ENCODE measurements at regions not wholly inside any gene's neighbourhood (a gene's known extent, or its start where the extent isn't known, plus 50 kb on each side); places are given as distances from the start of the nearest gene placed in this dataset.

DNA sequence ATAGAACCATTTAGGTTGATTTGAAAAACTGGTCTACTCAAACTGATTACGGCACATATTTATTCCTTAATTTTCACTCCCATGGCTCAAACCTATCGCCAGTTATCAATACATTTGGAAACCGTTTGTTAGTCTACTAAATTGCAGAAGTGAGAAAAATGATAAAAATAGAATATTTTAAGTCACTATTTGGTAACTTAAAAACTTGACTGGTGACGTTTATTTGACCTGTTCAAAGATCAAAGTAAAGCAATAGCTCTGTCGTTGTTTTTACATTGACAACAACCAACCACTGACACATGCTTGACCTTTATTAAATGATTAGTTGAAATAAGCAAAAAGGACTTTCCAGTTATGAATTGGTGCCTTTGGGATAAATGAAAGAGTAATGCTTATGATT is 402.9 kb upstream of the MAP3K7 start:
- DNase-seq (ENCODE audit: low read depth in 4 of 4, low spot score in 3 of 4): no peak

DNA sequence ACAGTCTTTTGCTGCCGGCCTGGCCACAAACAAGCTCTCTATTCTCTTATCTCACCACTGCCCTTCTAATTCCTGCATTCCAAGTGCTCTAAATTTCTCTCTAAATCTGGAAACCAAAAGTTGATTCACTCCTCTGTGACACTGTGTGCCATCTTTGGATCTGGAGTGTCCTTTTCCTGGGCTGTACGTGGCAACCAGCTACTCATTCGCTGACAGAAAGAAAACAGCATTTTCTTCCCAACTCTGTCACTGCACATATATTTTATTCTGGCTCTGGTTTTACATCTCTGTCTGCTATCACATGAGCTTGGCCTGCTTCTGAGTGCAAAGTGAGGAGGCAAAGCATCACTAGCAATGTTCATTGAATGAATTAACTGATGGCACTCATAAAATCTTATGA is 397.2 kb upstream of the MAP3K7 start:
- DNase-seq (ENCODE audit: low read depth in 4 of 4, low spot score in 3 of 4): no peak

DNA sequence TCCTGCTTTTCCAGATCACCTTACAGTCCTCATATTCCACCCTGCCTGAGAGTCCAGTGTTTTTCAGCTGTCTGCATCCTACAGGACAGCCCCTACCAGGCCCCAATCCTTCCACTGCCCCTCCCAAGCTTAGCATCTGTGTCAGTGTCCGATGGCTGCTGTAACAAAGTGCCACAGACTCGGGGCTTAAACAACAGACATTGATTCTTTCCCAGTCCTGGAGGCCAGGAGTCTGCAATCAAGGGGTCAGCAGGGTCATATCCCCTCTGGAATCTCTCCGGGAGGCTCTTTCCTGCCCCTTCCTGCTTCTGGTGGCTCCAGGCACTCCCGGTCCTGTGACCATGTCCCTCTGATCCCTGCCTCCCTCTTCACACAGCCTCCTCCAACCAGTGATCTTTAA is 396.6 kb upstream of the MAP3K7 start:
- no peak for DNase-seq (ENCODE audit: low read depth in 4 of 4, low spot score in 3 of 4)

DNA sequence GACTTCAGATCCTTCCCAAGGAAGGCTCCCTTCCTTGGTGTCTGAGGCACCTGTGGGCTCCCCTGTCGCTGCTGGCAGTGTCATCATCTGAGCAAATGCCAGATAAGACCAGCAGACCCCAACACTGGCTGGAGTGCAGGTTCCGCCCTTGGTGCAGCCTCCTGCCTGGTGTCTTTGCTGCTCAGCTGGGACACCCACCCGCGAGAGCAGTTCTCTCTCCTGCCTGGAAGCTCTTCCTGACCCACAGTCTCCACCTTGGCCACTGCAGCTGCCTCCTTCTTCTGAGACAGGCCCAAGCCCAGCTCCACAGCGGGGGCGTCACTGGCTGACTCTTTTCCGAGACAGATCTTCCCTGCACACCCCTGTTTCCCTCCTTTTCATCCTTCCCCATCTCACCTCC is 395.7 kb upstream of the MAP3K7 start:
- no peak for DNase-seq (ENCODE audit: low read depth in 4 of 4, low spot score in 3 of 4)

DNA sequence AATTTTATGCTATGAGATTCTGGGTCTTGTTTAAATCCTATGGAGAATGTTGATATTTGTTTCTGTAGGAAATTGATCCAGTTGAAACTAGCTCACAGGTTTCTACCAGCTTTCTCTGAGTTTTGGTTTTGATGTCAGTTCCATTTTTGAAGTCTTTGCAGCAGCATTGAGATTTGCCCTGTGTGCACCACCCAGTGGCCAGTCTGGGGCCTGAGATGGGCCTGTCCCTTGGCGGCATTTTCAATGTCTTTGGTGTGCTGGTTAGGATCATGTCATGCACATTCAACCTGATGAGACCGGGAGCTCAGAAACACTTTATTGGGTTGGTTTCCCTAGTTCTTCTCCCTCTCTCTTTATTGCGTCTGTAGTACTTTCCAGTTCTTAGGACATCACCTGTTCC is 395.2 kb upstream of the MAP3K7 start:
- no peak for DNase-seq (ENCODE audit: low read depth in 4 of 4, low spot score in 3 of 4)

DNA sequence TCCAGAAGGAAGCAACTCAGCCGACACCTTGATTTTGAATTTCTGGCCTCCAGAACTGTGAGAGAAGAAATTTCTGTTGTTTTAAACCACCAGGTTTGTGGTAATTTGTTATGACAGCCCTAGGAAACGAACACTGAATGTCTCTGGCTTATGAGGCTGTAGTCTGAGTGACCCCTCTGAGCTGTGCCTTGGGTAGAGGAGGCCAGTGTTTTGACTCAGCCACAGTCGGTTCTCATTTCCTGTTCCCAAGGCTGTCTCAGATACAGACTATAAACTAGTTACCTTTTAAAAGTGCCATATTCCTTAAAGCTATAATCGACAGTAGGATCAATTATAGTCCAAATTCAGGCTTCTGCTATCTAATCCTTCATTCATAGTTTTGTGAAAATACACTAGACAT is 391.2 kb upstream of the MAP3K7 start:
- DNase-seq (ENCODE audit: low read depth in 4 of 4, low spot score in 3 of 4): no peak

DNA sequence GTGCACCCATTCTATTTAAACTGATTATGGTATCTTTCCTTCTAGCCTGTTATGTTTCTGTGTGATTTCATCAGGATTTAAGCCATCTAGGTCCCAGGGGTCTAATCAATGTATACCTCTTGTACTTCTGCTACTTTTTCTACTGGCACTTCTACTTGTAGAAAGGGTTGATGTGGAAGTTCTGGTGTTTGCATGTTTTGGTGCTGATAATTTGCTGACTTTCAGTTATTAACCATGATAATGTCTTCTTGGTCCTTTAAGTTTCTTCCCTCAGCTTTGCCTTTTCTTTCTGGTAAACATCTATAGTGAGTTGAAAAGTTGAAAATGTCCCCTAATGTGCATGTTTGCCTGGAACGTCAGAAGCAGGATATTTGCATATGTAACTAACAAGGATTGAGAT is 390.6 kb upstream of the MAP3K7 start:
- no peak for DNase-seq (ENCODE audit: low read depth in 4 of 4, low spot score in 3 of 4)

DNA sequence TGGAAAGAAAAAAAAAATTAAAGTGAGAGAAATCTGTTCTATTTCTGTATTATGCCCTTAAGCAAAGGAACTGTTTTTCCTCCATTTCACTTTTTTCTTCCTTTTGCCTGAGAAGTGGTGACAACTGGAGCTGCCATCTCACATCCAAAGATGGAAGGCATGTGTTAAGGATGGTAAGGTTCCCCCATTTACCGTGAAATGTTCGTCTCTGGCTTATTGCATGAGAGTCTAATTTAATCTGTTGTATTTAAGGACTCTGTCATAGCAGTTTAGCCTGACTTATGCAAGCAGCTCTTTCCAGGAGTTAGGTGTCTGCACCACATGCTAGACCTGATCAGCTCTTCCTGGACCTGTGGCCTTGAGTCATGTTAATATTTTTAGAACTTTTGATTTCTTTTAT is 389.5 kb upstream of the MAP3K7 start:
- no peak for DNase-seq (ENCODE audit: low read depth in 4 of 4, low spot score in 3 of 4)

DNA sequence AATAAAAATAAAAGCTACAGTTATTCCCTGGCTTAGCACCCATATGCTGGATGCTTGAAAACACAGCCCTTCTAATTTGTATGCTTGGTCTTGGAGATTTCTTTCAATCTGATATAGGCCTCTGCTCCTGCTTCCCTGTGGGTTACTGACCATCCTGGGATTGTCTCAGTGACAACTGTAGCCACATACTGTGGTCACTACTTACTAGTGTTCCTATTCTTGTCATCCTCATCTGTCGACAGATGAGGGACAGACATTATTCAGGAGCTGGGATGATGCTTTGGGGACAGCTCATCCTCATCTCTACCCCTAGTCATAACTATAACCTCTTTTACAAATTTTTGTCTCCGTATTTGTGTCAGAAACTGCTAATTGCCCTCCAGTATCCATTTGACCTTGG is 388.9 kb upstream of the MAP3K7 start:
- DNase-seq (ENCODE audit: low read depth in 4 of 4, low spot score in 3 of 4): no peak

DNA sequence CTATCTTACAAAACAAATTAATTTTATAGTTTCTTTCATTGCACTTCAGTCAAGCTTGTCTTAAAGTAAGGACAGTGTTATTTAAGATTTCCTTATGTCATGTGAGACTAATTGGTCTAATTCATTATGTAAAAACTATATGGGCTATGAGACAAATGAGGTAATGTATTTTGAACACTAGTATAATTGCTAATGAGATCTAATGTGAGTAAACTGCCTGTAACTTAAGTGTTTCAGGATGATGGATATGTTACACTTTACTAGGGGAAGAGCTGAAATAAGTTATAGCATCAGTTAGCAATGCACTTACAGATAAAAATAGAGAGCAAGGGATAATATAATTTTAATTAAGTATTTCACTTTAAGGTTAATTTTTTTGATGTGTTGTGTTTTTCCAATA is 386.3 kb upstream of the MAP3K7 start:
- no peak for DNase-seq (ENCODE audit: low read depth in 4 of 4, low spot score in 3 of 4)

DNA sequence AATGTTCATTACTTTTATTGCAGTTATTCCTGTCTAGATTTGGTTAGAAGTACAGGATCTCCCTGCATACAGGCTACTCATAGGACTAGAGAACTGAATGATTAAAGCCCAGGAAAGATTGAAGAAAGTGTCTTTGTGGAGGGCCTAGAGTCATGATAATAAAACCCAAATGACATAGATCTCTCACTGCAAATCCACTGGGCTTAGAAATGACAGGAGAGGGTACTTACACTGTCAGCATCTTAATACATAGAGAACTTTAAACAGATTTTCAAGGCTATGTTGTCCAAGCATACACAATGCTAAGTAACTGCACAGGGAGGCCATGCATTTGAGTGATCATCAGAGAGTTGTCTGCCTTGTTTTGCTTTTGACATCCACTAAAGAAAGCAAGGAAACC is 383.8 kb upstream of the MAP3K7 start:
- DNase-seq (ENCODE audit: low read depth in 4 of 4, low spot score in 3 of 4): no peak

DNA sequence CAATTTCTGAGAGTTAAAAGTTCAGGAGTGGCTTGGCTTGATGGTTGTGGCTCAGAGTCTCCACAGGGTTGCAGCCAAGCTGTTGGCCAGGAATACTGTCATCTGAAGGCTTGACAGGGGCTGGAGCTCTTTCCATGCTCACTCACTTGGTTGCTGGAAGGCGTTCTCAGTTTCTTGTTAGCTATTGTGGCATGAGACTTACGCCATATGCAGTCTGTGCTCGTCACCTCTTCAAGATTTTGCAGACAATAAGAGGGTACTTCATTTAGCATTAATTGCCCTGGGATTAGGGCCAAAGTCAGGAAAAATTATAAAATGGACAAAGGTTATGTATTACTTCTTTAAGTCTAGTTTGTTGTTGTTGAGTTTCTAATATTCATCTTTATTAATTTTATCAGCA is 380.6 kb upstream of the MAP3K7 start:
- no peak for DNase-seq (ENCODE audit: low read depth in 4 of 4, low spot score in 3 of 4)

DNA sequence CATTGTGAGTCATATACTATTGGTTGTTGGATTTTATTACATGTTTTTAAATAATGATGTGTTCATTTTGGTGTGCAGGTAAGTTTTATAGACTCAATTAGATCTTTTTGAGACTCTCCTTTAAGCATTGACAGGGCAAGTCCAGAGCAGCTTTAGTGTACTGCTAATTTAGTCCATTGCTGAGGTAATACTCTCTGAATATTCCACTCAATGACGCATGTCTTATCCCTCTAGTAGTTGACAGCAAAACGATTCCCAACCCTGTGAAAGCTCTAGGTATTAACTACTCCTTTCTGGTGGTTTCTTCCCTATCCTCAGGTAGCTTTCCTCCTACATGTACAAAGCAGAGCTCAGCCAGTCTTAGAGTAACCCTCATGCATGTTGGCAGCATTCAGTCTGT is 373.5 kb upstream of the MAP3K7 start:
- DNase-seq (ENCODE audit: low read depth in 4 of 4, low spot score in 3 of 4): no peak

DNA sequence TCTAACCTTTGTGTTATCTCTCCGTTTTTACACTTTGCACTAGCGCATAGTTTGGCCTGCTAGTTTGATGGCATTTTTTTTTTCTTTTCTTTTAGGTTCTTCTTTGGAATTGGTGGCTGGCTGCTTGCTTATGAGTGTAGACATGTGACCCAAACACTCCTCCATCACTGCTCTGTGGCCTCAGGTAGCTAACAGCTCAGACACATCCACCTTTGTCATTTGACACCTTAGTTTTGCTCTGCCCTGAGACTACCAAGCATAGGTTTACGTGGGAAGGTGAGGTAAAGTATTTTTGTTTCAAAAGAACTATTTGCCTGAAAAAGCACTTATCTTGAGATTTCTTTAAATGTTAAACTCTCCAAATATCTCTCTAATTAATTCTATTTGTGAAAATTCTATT is 368.4 kb upstream of the MAP3K7 start:
- no peak for DNase-seq (ENCODE audit: low read depth in 4 of 4, low spot score in 3 of 4)

DNA sequence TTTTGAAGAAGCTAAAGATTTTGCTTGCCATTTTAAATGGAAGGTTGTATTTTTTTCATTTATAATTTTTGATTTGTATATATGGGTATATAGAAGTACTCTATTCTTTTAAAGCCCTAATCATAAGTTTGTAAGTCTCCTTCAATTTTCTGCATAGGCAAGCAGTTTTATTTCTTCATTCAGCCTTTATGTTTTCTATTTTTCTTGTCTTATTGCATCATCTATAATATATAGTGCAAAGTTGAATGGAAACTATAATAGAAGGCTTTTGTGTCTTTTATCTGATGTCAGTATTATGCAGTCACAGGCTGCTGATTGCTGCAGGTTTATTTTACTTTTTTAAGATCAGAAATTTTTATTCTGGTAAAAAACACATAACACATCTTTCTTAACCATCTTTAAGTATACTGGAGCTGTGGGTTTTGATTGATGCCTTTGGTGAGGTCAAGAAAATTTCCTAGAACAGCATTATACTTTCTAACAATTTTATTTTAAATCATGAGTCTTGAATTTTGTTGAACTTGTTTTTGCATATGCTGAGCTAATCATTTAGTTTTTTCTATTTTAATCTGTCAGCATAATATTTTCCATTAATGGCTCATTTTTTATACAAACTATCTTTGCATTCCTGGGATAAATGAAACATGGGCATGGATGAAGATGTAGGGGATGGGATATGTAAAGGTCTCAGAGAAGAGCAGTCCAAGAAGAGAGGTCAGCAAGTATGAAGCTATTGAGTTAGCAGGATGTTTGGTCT is 366.7 kb upstream of the MAP3K7 start:
- no peak for DNase-seq (ENCODE audit: low read depth in 4 of 4, low spot score in 3 of 4)

DNA sequence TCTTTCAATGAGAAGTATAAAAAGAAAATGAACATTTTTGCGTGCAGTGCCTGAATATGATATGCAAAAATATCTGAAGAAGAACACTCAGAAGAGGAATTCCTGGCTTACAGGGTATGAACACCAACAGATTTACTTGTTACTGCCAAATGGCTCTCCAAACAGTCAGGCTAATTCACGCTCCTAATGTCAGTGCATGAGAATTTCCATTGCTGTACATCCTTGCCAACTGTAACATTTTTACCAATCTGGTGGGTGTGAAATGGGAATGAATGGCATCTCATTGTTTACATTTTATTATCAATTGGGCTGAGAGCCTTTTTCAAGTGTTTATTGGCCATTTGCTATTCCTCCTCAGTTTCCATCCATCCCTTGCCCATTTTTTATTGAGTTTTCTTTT is 365.3 kb upstream of the MAP3K7 start:
- DNase-seq (ENCODE audit: low read depth in 4 of 4, low spot score in 3 of 4): no peak

DNA sequence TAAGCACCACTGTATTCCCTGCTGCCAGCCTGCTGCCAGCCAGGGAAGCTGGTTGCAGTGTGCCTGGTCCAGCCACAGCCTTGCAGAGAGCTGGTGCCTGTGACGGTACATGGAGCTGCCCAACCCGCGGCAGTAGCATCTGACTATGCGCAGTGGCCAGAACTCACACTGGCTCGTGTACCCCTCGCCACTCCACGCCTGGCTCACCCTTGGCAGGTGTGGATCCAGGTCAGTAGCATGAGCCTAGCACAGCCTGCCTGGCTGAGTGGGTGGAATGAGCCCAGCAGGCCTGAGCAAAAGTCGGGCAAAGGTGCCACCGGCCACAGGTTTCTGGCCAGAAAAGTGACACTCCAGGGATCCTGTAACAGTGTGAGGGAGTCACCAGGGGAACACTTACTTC is 361.7 kb upstream of the MAP3K7 start:
- no peak for DNase-seq (ENCODE audit: low read depth in 4 of 4, low spot score in 3 of 4)

DNA sequence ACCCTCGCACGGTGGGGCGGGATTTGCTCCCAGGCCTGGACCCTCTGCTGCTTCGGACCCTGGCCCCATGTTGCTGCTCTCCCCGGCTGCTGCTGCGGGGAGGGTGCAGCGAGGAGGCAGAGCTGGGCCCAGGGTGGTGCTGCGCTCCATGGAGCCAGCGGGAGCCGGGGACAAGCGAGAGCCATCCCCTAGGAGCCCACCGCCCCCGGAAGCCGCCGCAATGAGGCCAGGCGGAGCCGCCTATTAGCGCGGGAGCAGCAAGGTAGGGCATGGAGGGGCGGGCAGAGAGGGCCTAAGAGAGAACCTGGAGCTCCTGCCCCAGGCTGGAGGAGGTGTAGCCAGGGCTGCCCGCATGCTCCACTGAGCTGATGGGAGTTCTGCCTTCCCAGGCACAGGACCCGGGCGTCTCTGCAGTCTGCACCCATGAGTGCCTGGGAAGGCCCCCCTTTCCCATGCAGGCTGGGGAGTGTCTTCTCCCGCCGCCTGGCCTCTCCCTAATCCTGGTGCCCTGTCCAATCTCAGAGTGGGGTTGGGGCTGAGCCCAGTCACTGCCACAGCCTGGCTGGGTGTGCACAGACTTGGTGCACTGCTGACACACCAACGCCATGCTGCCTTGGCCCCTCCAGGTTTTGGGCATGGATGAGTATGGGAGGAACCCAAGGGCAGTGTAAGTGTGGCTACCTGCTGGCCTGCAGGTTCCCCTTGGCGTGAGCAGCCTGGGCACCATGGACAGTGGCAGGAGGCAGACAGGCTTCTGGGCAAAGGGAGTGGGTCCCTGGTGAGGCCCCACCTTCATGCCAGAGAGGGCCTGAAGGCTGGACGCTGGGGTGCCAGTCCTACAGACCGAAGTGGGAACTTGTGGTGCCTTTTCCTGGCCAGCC is 360.6 kb upstream of the MAP3K7 start:
- DNase-seq (ENCODE audit: low read depth in 4 of 4, low spot score in 3 of 4): no peak

DNA sequence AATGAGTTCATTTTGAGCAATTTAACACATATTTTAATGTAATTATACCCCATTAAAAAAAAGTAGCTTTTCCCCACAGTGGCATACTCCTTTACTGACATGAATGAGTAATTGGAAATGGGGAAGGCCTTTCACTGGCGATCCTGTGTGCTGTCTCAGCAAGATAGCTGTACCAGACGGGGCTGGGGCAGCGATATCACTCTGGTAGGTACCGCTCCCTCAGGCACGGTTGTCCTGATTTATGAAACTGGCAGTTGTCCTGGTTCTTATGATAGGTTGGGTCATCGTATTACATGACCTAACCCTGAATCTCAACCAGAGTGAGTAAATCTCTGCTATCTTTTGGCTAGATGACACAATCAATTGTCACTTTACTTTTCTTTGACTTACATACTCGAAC is 355.0 kb upstream of the MAP3K7 start:
- DNase-seq (ENCODE audit: low read depth in 4 of 4, low spot score in 3 of 4): no peak

DNA sequence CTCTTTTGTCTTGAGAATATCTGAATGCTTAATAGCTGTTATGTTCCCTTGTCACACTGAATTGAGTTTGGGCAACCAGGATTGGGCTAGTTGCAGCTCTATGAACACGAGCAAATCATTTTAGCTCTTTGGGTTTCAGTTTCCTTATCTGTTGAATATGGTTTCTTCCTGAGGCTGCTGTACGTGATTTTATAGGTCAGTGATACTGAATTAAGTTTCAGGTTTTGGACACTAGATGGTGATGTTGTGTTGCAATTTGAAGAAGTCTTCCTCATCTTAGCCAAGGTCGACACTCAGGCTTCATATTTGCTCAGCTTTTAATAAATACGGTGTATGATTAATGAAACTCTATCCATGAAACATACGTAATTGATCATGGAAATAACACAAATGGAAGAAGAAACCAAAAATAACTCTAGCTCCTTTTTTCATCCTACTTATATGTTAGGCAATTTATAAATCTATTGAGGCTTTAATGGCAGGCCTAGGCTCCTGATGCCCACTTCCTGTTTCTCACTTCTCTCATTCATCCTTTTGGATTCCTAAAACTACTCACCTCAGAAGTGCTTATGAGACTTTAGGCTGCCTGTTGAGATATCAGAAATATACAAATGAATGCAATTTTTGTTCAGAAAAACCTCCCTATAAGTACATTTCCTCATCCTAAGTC is 354.1 kb upstream of the MAP3K7 start:
- no peak for DNase-seq (ENCODE audit: low read depth in 4 of 4, low spot score in 3 of 4)

DNA sequence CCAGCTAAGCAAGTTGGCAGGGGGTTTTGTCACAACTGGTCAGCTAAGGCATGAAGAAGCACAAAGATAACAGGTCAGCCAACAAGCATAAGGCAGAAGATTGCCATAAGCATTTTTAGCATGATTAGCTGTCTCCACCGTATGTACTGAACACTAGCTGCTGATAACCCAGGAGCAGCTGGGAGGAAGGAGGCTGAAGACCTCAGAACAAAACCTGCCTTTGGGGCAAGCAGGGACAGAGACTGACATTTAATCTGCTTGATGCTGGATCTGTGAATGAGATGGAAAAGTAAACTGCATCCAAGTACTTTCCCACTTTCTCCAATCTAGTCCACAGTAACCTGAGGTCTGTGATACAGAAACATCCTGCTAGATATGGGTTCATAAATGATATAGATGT is 353.0 kb upstream of the MAP3K7 start:
- no peak for DNase-seq (ENCODE audit: low read depth in 4 of 4, low spot score in 3 of 4)

DNA sequence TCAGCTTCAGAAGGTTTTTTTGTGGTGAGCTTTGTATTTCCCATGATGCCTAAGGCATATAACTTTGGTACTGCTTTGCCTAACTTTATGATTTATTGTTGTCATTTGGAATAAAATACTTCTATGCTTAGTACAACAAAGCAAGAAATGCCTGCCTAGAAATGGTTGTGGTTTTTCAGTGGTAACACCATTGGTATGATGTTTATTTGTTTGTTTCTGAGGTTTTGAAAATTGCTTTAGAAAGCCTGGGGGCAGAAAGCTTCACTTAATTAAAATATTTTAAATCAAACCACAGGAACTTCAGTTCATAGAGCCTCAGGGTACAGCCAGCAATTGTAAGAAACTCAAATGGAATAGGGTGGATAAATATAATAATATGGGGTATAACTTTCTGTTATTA is 351.2 kb upstream of the MAP3K7 start:
- no peak for DNase-seq (ENCODE audit: low read depth in 4 of 4, low spot score in 3 of 4)
